Thyroid gland (tissue), 4 donors: ENCODE measurements at regions not wholly inside any gene's neighbourhood (a gene's known extent, or its start where the extent isn't known, plus 50 kb on each side); places are given as distances from the start of the nearest gene placed in this dataset.

Experiments
- DNase-seq, 2 donors: peaks; one replicate each; pipeline ENCODE4 v3.0.0-alpha.2; 2019
- H3K27ac ChIP-seq, 3 donors: fragments of 200-600 bp; sonication (generic); 1 replicate in 2 of 3; 2 replicates in 1 of 3; pipeline ENCODE4 v1.5.1; 2016 to 2019; ENCODE audit warnings: mild to moderate bottlenecking in 1 of 3, moderate library complexity in 1 of 3
- H3K27me3 ChIP-seq: fragments of 200-600 bp; sonication (generic); one replicate; pipeline ENCODE4 v1.5.1; 2019
- H3K36me3 ChIP-seq, 2 donors: fragments of 200-600 bp; sonication (generic); one replicate each; pipeline ENCODE4 v1.5.1; 2016 to 2019
- H3K4me1 ChIP-seq, 2 donors: fragments of 200-600 bp; sonication (generic); one replicate each; pipeline ENCODE4 v1.5.1; 2017 to 2019
- H3K4me3 ChIP-seq, 3 donors: fragments of 200-600 bp; sonication (generic); replicated peaks in 1 of 3; 1 replicate in 2 of 3; 2 replicates in 1 of 3; pipeline ENCODE4 v1.5.1; 2016; ENCODE audit warnings: mild to moderate bottlenecking in 1 of 3
- H3K9me3 ChIP-seq: fragments of 200-600 bp; sonication (generic); one replicate; pipeline ENCODE4 v1.5.1; 2017
- CTCF ChIP-seq, 6 experiments: fragments of 200-600 bp in 3 of 6; fragments of 450-650 bp in 3 of 6; sonication (generic) in 3 of 6; IDR thresholded peaks; one replicate each; pipeline ENCODE4 v1.5.1; 2016 to 2019; ENCODE audit warnings: antibody characterized with exemption in 6 of 6, mild to moderate bottlenecking in 2 of 6, inconsistent platforms in 1 of 6, moderate library complexity in 1 of 6
- POLR2A ChIP-seq, 2 donors: fragments of 450-650 bp; IDR thresholded peaks; one replicate each; pipeline ENCODE4 v1.6.1; 2017; ENCODE audit warnings: antibody characterized with exemption in 2 of 2, mild to moderate bottlenecking in 2 of 2, moderate library complexity in 1 of 2
- WGBS, 2 donors: methylation state at CpG; one replicate each; pipeline ENCODE4 v1.1.5; 2017; 5-methylcytosine and 5-hydroxymethylcytosine counted together
- intact Hi-C: fragments of 100-400 bp; cut with DNase I; formaldehyde crosslinking; loops from one replicate; pipeline ENCODE4 v1.15.1; 2023

DNA sequence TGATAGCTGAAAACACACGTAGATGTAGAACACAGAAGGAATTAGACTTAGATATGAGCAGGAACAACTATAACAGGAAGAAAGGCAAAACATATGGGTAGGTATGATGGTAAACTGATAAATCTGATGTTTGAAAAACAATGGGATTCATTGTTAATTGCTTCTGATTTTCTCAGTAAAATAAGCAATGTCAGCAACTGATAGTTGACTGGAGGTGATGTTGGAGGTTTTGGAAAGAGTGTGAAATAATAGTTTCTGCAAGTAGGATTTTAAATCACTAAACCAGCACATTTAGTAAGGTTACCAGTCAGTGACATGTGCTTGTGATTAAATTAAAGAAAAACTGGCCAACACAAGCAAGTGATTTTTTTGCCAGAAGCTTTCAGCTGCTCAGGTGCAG, 123.0 kb upstream of the CPNE8 start:
- no peaks in the 10 kb centered on the region for H3K4me1 ChIP-seq
- WGBS, 2 donors: 30 to 58% methylated on average over 1 of the region's 1 CpG
- H3K4me3 ChIP-seq: no peak overlapping the region
- no peaks in the 10 kb centered on the region for H3K9me3 ChIP-seq
- H3K27ac ChIP-seq: no peak overlapping the region
- intact Hi-C loops: no loop called here
- H3K27me3 ChIP-seq: no peaks in the 10 kb centered on the region
- DNase-seq: no peak
- no peak for TF ChIP-seq POLR2A (IDR thresholded peaks at IDR 0.05)
- no peak for TF ChIP-seq CTCF (IDR thresholded peaks at IDR 0.05)
- no peaks in the 10 kb centered on the region for H3K36me3 ChIP-seq

- no peak for TF ChIP-seq CTCF (IDR thresholded peaks at IDR 0.05)
- TF ChIP-seq POLR2A (IDR thresholded peaks at IDR 0.05): no peak
- no peaks in the 10 kb centered on the region for H3K27me3 ChIP-seq
- no peaks in the 10 kb centered on the region for H3K36me3 ChIP-seq
- H3K4me3 ChIP-seq: no peak overlapping the region
- H3K4me1 ChIP-seq: peaks cover 7 to 12% of the 10 kb centered on the region in 2 donors
- H3K27ac ChIP-seq: no peak overlapping the region
- DNase-seq: no peak
- H3K9me3 ChIP-seq: no peaks in the 10 kb centered on the region
- WGBS, 2 donors: 67 to 72% methylated on average over 1 of the region's 1 CpG
- intact Hi-C loops: no loop called here
Measured at GRCh38 chr12:39012870-39013269, 107.5 kb upstream of the CPNE8 start.

- intact Hi-C loops: no loop called here
- Histone ChIP-seq H3K4me3 (no peak overlapping the region), H3K36me3 (no peaks in the 10 kb centered on the region), H3K27me3 (no peaks in the 10 kb centered on the region), H3K9me3 (no peaks in the 10 kb centered on the region), H3K4me1 (peaks cover 7 to 12% of the 10 kb centered on the region in 2 donors), H3K27ac (no peak overlapping the region)
- 44 to 57% methylated on average over 2 of the region's 2 CpGs for WGBS, 2 donors
- TF ChIP-seq CTCF (IDR thresholded peaks at IDR 0.05): no peak
- no peak for DNase-seq
Measured at GRCh38 chr12:39011166-39011565, 105.8 kb upstream of the CPNE8 start.

DNA sequence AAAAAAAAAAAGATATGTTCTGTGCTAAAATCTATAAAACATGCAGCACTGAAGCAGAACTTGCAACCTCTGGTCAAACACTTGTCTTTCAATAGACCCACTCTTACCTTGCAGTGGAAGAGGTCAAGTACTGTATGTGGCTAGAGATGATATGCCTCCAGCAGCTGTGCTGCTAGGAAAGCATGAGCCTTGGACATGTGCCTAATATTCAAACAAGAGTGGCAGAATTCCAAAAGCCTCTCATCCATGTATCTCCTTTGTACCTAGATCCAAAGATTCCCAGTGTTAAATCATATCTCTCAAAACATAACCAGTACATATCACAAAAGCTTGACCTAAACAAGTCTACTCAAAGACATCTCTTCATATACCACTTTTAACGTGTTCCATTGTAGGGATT, 105.0 kb upstream of the CPNE8 start:
- H3K27me3 ChIP-seq: no peaks in the 10 kb centered on the region
- no peaks in the 10 kb centered on the region for H3K36me3 ChIP-seq
- TF ChIP-seq POLR2A (IDR thresholded peaks at IDR 0.05): no peak
- no peak for TF ChIP-seq CTCF (IDR thresholded peaks at IDR 0.05)
- intact Hi-C loops: no loop called here
- H3K27ac ChIP-seq: no peak overlapping the region
- DNase-seq: peak; percentile 2 to 3
- 67 to 73% methylated on average over 1 of the region's 1 CpG for WGBS, 2 donors
- no peaks in the 10 kb centered on the region for H3K9me3 ChIP-seq
- H3K4me1 ChIP-seq: peaks cover 7 to 12% of the 10 kb centered on the region in 2 donors
- no peak overlapping the region for H3K4me3 ChIP-seq

- Histone ChIP-seq H3K4me3 (no peak overlapping the region), H3K4me1 (peaks cover 7 to 12% of the 10 kb centered on the region in 2 donors), H3K36me3 (no peaks in the 10 kb centered on the region), H3K27ac (no peak overlapping the region), H3K27me3 (no peaks in the 10 kb centered on the region), H3K9me3 (no peaks in the 10 kb centered on the region)
- 93 to 97% methylated on average over 3 of the region's 3 CpGs for WGBS, 2 donors
- no peak for DNase-seq
- intact Hi-C loops: no loop called here
- TF ChIP-seq CTCF (IDR thresholded peaks at IDR 0.05): no peak
- TF ChIP-seq POLR2A (IDR thresholded peaks at IDR 0.05): no peak
Measured at GRCh38 chr12:39007619-39008018, 102.2 kb upstream of the CPNE8 start.
